ENCODE measurements at regions not wholly inside any gene's neighbourhood (a gene's known extent, or its start where the extent isn't known, plus 50 kb on each side); places are given as distances from the start of the nearest gene placed in this dataset.

- TF ChIP-seq RAD21 (conservative IDR thresholded peaks at IDR 0.05) (no peak), POLR2AphosphoS5 (IDR thresholded peaks at IDR 0.05) (no peak), EZH2 (IDR thresholded peaks at IDR 0.05; ENCODE audit: borderline replicate concordance, insufficient read depth, low read length, poor library complexity, severe bottlenecking) (no peak), SMC3 (conservative IDR thresholded peaks at IDR 0.05; ENCODE audit: poor library complexity) (no peak), MXI1 (conservative IDR thresholded peaks at IDR 0.05; ENCODE audit: poor library complexity, severe bottlenecking) (no peak), EP300 (conservative IDR thresholded peaks at IDR 0.05; ENCODE audit: poor library complexity, severe bottlenecking) (no peak), TAF1 (IDR thresholded peaks at IDR 0.05; ENCODE audit: low read depth) (no peak)
- TF ChIP-seq, protein P1, sequence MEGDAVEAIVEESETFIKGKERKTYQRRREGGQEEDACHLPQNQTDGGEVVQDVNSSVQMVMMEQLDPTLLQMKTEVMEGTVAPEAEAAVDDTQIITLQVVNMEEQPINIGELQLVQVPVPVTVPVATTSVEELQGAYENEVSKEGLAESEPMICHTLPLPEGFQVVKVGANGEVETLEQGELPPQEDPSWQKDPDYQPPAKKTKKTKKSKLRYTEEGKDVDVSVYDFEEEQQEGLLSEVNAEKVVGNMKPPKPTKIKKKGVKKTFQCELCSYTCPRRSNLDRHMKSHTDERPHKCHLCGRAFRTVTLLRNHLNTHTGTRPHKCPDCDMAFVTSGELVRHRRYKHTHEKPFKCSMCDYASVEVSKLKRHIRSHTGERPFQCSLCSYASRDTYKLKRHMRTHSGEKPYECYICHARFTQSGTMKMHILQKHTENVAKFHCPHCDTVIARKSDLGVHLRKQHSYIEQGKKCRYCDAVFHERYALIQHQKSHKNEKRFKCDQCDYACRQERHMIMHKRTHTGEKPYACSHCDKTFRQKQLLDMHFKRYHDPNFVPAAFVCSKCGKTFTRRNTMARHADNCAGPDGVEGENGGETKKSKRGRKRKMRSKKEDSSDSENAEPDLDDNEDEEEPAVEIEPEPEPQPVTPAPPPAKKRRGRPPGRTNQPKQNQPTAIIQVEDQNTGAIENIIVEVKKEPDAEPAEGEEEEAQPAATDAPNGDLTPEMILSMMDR (IDR thresholded peaks at IDR 0.05; ENCODE audit: poor library complexity, severe bottlenecking): no peak
- TF ChIP-seq, protein P2, sequence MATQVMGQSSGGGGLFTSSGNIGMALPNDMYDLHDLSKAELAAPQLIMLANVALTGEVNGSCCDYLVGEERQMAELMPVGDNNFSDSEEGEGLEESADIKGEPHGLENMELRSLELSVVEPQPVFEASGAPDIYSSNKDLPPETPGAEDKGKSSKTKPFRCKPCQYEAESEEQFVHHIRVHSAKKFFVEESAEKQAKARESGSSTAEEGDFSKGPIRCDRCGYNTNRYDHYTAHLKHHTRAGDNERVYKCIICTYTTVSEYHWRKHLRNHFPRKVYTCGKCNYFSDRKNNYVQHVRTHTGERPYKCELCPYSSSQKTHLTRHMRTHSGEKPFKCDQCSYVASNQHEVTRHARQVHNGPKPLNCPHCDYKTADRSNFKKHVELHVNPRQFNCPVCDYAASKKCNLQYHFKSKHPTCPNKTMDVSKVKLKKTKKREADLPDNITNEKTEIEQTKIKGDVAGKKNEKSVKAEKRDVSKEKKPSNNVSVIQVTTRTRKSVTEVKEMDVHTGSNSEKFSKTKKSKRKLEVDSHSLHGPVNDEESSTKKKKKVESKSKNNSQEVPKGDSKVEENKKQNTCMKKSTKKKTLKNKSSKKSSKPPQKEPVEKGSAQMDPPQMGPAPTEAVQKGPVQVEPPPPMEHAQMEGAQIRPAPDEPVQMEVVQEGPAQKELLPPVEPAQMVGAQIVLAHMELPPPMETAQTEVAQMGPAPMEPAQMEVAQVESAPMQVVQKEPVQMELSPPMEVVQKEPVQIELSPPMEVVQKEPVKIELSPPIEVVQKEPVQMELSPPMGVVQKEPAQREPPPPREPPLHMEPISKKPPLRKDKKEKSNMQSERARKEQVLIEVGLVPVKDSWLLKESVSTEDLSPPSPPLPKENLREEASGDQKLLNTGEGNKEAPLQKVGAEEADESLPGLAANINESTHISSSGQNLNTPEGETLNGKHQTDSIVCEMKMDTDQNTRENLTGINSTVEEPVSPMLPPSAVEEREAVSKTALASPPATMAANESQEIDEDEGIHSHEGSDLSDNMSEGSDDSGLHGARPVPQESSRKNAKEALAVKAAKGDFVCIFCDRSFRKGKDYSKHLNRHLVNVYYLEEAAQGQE (IDR thresholded peaks at IDR 0.05; ENCODE audit: borderline replicate concordance): no peak
- Histone ChIP-seq H3K4me2 (ENCODE audit: low read length) (no peak overlapping the region), H3K9ac (ENCODE audit: low read length) (no peak overlapping the region), H4K20me1 (ENCODE audit: insufficient read depth) (no peaks in the 10 kb centered on the region), H3K36me3 (ENCODE audit: insufficient read depth, low read length) (no peaks in the 10 kb centered on the region), H2AFZ (ENCODE audit: low read depth, low read length) (no peak overlapping the region), H3K4me3 (ENCODE audit: low read length) (no peak overlapping the region), H3K9me3 (ENCODE audit: low read length) (no peaks in the 10 kb centered on the region), H3F3A (ENCODE audit: insufficient read depth, low read length, poor library complexity, severe bottlenecking) (peaks cover 2% of the 10 kb centered on the region), H3K27me3 (ENCODE audit: insufficient read depth, low read depth, low read length) (no peaks in the 10 kb centered on the region), H3K79me2 (replicated peaks; ENCODE audit: insufficient read depth, low read length) (no peaks in the 10 kb centered on the region), H3K27ac (ENCODE audit: low read length) (no peak overlapping the region), H3K9me2 (ENCODE audit: insufficient read depth, low read length) (no peaks in the 10 kb centered on the region)
Observed at GRCh38 chr5:116646611-116647289, 72.1 kb upstream of the SEMA6A start.

GRCh38 chr5:116645627-116646026 is 71.0 kb upstream of the SEMA6A start:
- Histone ChIP-seq H3K9ac (ENCODE audit: low read length) (no peak overlapping the region), H3K79me2 (replicated peaks; ENCODE audit: insufficient read depth, low read length) (no peaks in the 10 kb centered on the region), H2AFZ (ENCODE audit: low read depth, low read length) (no peak overlapping the region), H3F3A (ENCODE audit: insufficient read depth, low read length, poor library complexity, severe bottlenecking) (no peaks in the 10 kb centered on the region), H3K9me3 (ENCODE audit: low read length) (no peaks in the 10 kb centered on the region), H3K27ac (ENCODE audit: low read length) (no peak overlapping the region), H4K20me1 (ENCODE audit: insufficient read depth) (no peaks in the 10 kb centered on the region), H3K9me2 (ENCODE audit: insufficient read depth, low read length) (no peaks in the 10 kb centered on the region), H3K36me3 (ENCODE audit: insufficient read depth, low read length) (no peaks in the 10 kb centered on the region), H3K4me2 (ENCODE audit: low read length) (no peak overlapping the region), H3K4me3 (ENCODE audit: low read length) (no peak overlapping the region), H3K27me3 (ENCODE audit: insufficient read depth, low read depth, low read length) (no peaks in the 10 kb centered on the region)
- TF ChIP-seq, protein P1 (IDR thresholded peaks at IDR 0.05; ENCODE audit: poor library complexity, severe bottlenecking): no peak
- TF ChIP-seq EP300 (conservative IDR thresholded peaks at IDR 0.05; ENCODE audit: poor library complexity, severe bottlenecking): no peak
- no peak for TF ChIP-seq RAD21 (conservative IDR thresholded peaks at IDR 0.05)
- no peak for TF ChIP-seq TAF1 (IDR thresholded peaks at IDR 0.05; ENCODE audit: low read depth)
- TF ChIP-seq, protein P2 (IDR thresholded peaks at IDR 0.05; ENCODE audit: borderline replicate concordance): no peak
- no peak for TF ChIP-seq MXI1 (conservative IDR thresholded peaks at IDR 0.05; ENCODE audit: poor library complexity, severe bottlenecking)
- TF ChIP-seq POLR2AphosphoS5 (IDR thresholded peaks at IDR 0.05): no peak
- TF ChIP-seq EZH2 (IDR thresholded peaks at IDR 0.05; ENCODE audit: borderline replicate concordance, insufficient read depth, low read length, poor library complexity, severe bottlenecking): no peak
- TF ChIP-seq SMC3 (conservative IDR thresholded peaks at IDR 0.05; ENCODE audit: poor library complexity): no peak
